Retinal pigment epithelial cell (primary cell): ENCODE measurements at regions not wholly inside any gene's neighbourhood (a gene's known extent, or its start where the extent isn't known, plus 50 kb on each side); places are given as distances from the start of the nearest gene placed in this dataset.

ENCODE experiments used
- DNase-seq: peaks from one replicate; pipeline ENCODE4 v3.0.0-alpha.2; 2010; ENCODE audit warnings: low read depth
- H3K4me3 ChIP-seq: 2 replicates; pipeline ENCODE4 v1.5.1; 2011; ENCODE audit warnings: mild to moderate bottlenecking, low read length, control low read depth, moderate library complexity
- CTCF ChIP-seq: conservative IDR thresholded peaks from 2 replicates; pipeline ENCODE4 v1.5.1; 2011; ENCODE audit warnings: low read depth, low read length, control low read depth, inconsistent platforms

DNA sequence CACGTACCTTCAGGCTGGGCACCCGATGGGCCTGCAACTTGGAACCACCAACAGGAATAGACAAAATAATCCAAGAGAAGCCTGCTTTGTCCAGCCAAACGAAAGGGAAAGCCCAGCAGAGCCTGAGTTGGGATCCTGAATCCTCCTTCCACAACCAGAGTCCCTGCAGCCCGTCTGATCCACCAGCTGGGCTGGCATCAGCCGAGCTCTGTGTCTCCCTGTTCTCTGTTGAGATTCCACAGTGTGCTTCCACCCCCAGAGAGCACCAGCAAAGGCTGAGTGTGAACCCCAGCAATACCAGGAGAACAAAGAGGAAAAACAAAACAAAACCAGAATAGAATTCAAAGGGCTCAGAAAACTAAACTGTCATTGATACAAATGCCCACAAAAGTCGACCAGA lies 68.8 kb upstream of the PRNP start:
- no peak for DNase-seq
- TF ChIP-seq CTCF: no peak
- H3K4me3 ChIP-seq: no peak overlapping the region

DNA sequence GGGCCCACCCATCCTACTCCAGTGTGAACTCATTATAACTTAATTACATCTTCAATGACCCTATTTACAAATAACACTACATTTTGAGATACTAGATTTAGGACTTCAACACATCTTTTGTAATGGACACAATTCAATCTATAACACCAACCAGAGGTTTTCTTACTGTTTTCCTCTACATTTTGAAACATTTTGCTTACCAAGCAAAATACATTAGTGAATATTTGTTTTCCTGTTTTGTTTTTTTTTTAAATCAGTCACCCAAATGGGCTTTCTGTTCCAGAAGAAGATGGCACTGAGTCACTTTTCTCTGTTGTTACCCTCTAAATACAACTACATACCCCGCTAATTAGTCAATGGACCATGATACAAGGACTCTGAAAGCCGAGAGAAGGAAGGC lies 69.2 kb upstream of the PRNP start:
- DNase-seq: no peak
- H3K4me3 ChIP-seq: no peak overlapping the region
- no peak for TF ChIP-seq CTCF

DNA sequence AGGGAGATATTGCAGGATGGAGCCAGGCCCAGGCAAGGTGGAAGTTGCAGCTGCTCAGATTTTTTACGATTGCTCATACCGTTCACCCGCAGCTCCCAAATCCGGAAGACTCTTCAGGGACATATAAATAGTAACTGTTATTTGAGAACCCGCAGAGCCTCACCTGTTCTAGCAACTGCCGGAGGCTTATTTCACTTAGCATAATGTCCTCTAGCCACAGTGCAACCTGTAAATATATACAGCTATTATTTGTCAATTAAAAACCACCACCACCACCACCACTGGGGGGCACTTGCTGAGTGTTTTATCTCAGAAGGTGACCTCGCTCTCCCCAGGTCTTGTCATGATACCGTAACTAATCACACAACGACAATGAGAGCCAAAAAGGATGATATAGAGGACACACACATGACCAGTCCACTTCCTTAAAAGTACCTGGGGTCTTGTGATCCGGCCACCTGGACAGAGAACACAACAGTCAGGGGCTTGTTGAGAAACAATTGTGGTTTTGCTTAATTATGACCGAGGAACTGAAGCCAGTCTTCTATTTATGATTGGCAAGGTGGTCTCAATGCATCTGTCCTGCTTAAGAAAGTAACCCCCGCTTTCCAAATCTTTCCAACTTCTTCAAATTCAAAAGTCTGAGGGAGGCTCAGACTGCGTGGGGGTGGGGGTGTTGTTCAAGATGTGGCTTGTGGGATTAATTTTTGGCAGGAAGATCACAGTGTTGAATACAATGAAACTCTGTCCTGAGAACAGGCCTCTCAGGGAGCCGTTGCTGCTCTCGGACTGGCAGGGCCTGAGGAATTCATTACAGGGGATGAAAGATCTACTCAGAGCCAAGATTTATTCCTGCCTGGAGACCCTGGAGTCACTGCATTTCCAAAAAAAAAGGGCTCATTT lies 72.3 kb upstream of the PRNP start:
- H3K4me3 ChIP-seq: no peak overlapping the region
- DNase-seq: peak; percentile 63
- peak; percentile 64 for TF ChIP-seq CTCF

DNA sequence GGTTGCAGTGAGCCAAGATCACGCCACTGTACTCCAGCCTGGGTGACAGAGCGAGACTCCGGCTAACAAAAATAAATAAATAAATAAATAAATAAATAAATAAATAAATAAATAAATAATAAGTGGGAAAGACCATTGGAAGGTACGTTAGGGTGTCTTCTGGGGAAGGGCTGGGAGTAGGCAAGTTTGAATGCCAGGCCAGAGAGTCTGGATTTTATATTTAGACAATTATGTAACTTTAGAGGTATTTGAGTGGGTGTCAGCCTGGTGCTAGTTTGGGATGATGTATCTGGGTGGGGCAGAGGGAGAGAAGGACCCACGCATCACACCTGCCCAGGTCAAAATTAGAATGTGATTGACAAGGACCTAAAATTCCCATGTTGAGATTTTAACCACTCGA lies 73.1 kb upstream of the PRNP start:
- TF ChIP-seq CTCF: no peak
- no peak for DNase-seq
- H3K4me3 ChIP-seq: no peak overlapping the region

- H3K4me3 ChIP-seq: no peak overlapping the region
- TF ChIP-seq CTCF: no peak
- DNase-seq: no peak
Measured at GRCh38 chr20:4610871-4611270, 75.4 kb upstream of the PRNP start.

DNA sequence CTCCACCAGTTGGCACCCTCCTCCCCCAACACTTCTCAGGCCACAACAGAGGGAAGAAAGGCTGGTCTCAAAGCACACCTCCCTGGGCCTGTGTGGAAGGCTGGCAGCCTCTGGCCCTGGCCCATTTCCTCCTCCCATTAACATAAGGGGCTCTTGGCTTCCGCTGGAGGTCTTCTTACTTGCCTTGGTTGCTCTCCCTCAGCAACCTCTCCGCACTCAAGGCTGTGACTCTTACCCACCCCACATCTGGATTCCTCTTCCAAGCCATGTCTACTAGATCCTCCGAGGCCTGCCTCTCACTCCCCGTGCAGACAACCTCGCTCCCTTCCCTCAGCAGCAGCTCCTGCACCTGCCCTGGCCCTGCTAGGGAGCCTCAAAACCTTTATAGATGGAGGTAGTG lies 76.7 kb upstream of the PRNP start:
- TF ChIP-seq CTCF: no peak
- no peak overlapping the region for H3K4me3 ChIP-seq
- no peak for DNase-seq

DNA sequence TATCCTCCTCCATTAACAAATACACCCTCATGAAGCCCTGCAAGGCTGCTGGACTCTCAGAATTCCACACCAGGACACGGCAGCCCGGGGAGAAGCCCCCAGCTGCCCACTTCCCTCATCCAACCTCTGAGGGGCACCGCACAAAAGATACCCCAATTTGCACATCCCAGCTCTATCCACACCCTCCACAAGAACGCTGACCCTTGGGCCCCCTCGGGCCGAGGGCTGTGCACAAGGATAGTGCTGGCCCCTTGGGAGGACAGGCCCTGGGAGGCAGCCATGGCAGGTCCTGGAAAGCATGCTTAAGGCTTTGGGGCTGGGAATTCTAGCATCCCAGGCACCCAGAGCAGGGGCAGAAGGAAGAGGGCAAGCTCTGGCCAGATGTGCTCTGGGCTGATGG lies 77.4 kb upstream of the PRNP start:
- DNase-seq: no peak
- no peak overlapping the region for H3K4me3 ChIP-seq
- no peak for TF ChIP-seq CTCF
